CD4-positive, alpha-beta memory T cell (primary cell): ENCODE measurements at regions not wholly inside any gene's neighbourhood (a gene's known extent, or its start where the extent isn't known, plus 50 kb on each side); places are given as distances from the start of the nearest gene placed in this dataset.

Source experiments
- CTCF ChIA-PET: fragments of 350-600 bp; sonication (Branson Sonifier 250); formaldehyde crosslinking; loops from one replicate; lab custom pipeline; 2021; ENCODE audit warnings: inconsistent platforms; ENCODE audit not compliant: partially characterized antibody; lab: Charles Lee
- POLR2A ChIA-PET: fragments of 350-600 bp; sonication (Branson Sonifier 250); formaldehyde crosslinking; loops from one replicate; lab custom pipeline; 2021; ENCODE audit not compliant: partially characterized antibody; lab: Charles Lee
- DNase-seq, 5 donors: peaks; one replicate each; pipeline versions ENCODE4 v3.0.0 to v3.0.0-alpha.2; 2020 to 2022; ENCODE audit warnings: mixed read lengths in 1 of 5
- H3K27ac ChIP-seq: one replicate; pipeline ENCODE4 v1.7.0; 2013; ENCODE audit warnings: low read depth, low read length
- H3K27me3 ChIP-seq: 2 replicates; pipeline ENCODE4 v1.7.0; 2013; ENCODE audit warnings: mild to moderate bottlenecking, low read length, moderate library complexity; ENCODE audit not compliant: insufficient read depth
- H3K36me3 ChIP-seq: 2 replicates; pipeline ENCODE4 v1.7.0; 2013; ENCODE audit warnings: mild to moderate bottlenecking, low read length, moderate library complexity; ENCODE audit not compliant: insufficient read depth
- H3K4me1 ChIP-seq: 2 replicates; pipeline ENCODE4 v1.7.0; 2013; ENCODE audit warnings: mild to moderate bottlenecking, low read length, moderate library complexity; ENCODE audit not compliant: insufficient read depth
- H3K4me3 ChIP-seq, 2 donors: one replicate each; pipeline ENCODE4 v1.7.0; 2013; ENCODE audit warnings: low read length in 2 of 2, mild to moderate bottlenecking in 1 of 2
- H3K9me3 ChIP-seq, 2 donors: one replicate each; pipeline ENCODE4 v1.7.0; 2013; ENCODE audit warnings: low read length in 2 of 2, control low read depth in 1 of 2; ENCODE audit not compliant: control insufficient read depth in 1 of 2
- H3K27ac Mint-ChIP-seq, 7 donors: one replicate each; pipeline ENCODE4 v1.8.0; 2020 to 2021; ENCODE audit warnings: mixed read lengths in 7 of 7, mild to moderate bottlenecking in 6 of 7, inconsistent platforms in 3 of 7, moderate library complexity in 3 of 7
- H3K27me3 Mint-ChIP-seq, 2 donors: one replicate each; pipeline ENCODE4 v1.8.0; 2020 to 2021; ENCODE audit warnings: mixed read lengths in 2 of 2
- H3K36me3 Mint-ChIP-seq, 2 donors: one replicate each; pipeline ENCODE4 v1.8.0; 2020 to 2021; ENCODE audit warnings: mixed read lengths in 2 of 2, inconsistent platforms in 1 of 2, mild to moderate bottlenecking in 1 of 2
- H3K4me1 Mint-ChIP-seq, 4 donors: one replicate each; pipeline ENCODE4 v1.8.0; 2020 to 2021; ENCODE audit warnings: mixed read lengths in 4 of 4, mild to moderate bottlenecking in 1 of 4
- H3K4me3 Mint-ChIP-seq, 8 donors: one replicate each; pipeline ENCODE4 v1.8.0; 2020 to 2021; ENCODE audit warnings: mixed read lengths in 8 of 8, mild to moderate bottlenecking in 7 of 8, moderate library complexity in 6 of 8, inconsistent platforms in 3 of 8
- H3K9me3 Mint-ChIP-seq, 8 donors: one replicate each; pipeline ENCODE4 v1.8.0; 2020 to 2021; ENCODE audit warnings: mixed read lengths in 8 of 8, mild to moderate bottlenecking in 5 of 8, inconsistent platforms in 3 of 8, moderate library complexity in 1 of 8
- intact Hi-C: fragments of 100-400 bp; cut with micrococcal nuclease; formaldehyde crosslinking; loops from one replicate; pipeline ENCODE4 v1.15.1; 2023

DNA sequence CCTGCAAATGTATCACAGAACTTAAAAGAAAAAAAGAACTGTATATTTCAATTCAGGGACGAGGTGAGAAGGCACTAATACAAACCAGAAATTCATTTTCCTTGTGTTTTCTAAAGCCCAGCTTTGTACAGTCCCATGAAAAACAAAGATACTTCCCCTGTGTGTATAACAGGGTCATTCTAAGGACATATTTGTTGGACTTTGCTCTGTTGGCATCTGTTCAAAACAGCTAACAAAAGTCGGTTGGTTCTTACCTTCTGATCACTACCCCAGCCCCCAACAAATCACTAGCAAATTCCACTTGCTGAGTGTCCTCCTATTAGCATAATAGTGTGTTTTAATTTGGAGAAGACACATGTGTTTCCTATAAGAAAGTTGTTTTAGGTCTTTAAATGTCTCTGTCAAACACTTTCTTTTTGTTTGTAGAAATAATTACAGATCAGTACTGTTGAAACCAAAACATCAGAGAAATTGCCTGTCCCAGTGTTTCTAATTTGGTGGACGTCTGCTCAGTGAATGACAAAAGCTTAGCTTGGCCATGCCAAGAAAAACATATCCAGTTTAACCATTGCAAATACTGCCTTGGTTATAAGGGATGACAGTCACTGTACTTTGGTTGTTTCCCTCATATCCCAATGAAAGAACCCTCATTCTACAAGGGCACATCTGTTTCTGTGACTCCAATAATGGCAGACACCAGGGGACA is 480.5 kb downstream of the EBF1 start:
- POLR2A ChIA-PET: no interaction called here
- no peak overlapping the region for H3K27ac ChIP-seq
- no peaks in the 10 kb centered on the region for H3K27me3 Mint-ChIP-seq
- no peak overlapping the region for H3K4me3 Mint-ChIP-seq
- no peaks in the 10 kb centered on the region for H3K36me3 Mint-ChIP-seq
- DNase-seq: no peak
- no peaks in the 10 kb centered on the region for H3K9me3 ChIP-seq
- no peaks in the 10 kb centered on the region for H3K4me1 Mint-ChIP-seq
- CTCF ChIA-PET: interaction anchor here (0.9 kb wide), 1 partner anchor 13 kb away, joined by 3 read pairs; no protein-coding TSS in a partner anchor
- no peak overlapping the region for H3K27ac Mint-ChIP-seq
- H3K36me3 ChIP-seq: no peaks in the 10 kb centered on the region
- H3K4me3 ChIP-seq: no peak overlapping the region
- H3K4me1 ChIP-seq: no peaks in the 10 kb centered on the region
- H3K27me3 ChIP-seq: no peaks in the 10 kb centered on the region
- intact Hi-C loops: no loop called here
- peaks cover 0 to 2% (median 0%) of the 10 kb centered on the region in 8 donors for H3K9me3 Mint-ChIP-seq

DNA sequence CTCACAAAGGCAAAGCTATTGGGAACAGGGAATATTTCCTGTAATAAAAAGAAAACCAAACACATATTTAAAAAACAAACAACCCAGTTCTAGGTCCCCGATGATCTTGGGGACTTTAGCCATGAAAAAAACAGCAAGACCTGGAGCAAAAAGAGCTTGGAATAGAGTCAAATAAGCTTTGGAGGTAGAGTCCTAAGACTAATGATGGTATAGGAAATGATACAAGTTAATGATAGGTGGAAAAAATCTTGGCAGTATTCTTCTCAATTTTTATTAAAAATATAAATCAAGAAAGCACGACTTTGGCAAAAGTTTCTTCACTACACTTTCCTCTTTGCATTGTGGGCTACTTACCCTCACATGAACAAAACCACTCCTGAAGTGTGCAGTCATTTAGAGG is 481.5 kb downstream of the EBF1 start:
- POLR2A ChIA-PET: no interaction called here
- no peak overlapping the region for H3K4me3 Mint-ChIP-seq
- no peak for DNase-seq
- H3K27me3 Mint-ChIP-seq: peaks cover 0 to 2% of the 10 kb centered on the region in 2 donors
- intact Hi-C loops: no loop called here
- no peaks in the 10 kb centered on the region for H3K4me1 ChIP-seq
- H3K36me3 ChIP-seq: no peaks in the 10 kb centered on the region
- H3K9me3 ChIP-seq: no peaks in the 10 kb centered on the region
- no peaks in the 10 kb centered on the region for H3K36me3 Mint-ChIP-seq
- no peak overlapping the region for H3K27ac ChIP-seq
- no peaks in the 10 kb centered on the region for H3K27me3 ChIP-seq
- H3K9me3 Mint-ChIP-seq: no peaks in the 10 kb centered on the region
- CTCF ChIA-PET: interaction anchor here (0.9 kb wide), 1 partner anchor 14 kb away, joined by 3 read pairs; no protein-coding TSS in a partner anchor
- H3K27ac Mint-ChIP-seq: no peak overlapping the region
- no peaks in the 10 kb centered on the region for H3K4me1 Mint-ChIP-seq
- H3K4me3 ChIP-seq: no peak overlapping the region

DNA sequence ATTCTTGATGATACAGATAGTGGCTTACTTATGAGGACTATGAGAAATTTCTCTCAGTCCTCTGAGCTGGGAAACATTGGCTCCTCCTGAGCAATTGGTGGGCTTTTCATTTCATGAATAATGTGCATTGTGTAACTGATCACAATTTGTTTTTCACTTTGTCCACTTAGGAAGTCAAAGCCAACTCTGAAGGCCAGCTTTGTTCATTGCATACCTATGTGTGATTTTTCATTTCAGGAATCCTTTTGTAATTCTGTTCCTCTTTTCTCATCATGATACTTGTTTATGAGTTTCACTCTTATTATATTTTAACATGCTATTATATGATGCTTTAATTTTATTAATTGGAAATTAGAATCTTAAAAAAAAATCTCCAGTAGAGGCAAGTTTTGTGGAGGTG is 483.0 kb downstream of the EBF1 start:
- POLR2A ChIA-PET: no interaction called here
- H3K4me3 ChIP-seq: no peak overlapping the region

DNA sequence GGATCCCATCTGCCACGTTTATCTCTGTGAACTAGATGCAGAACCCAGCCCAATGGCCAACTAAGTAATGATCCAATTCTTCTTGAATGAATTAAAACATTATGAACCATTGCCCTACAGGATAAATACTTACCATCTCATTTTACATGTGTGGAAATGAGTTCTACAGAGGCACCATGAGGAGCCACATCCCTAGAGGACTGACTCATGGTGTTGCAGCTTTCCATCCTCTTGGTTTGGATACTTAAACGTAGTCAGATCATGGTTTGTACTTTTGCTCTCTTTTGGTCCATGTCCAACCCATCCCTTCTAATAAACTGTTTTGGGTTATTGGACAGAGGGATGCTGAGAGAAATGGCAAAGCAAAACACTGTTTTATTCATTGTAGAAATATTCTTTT is 484.8 kb downstream of the EBF1 start:
- H3K4me1 Mint-ChIP-seq: no peaks in the 10 kb centered on the region
- Histone ChIP-seq H3K36me3 (no peaks in the 10 kb centered on the region), H3K4me3 (no peak overlapping the region), H3K27me3 (no peaks in the 10 kb centered on the region), H3K9me3 (no peaks in the 10 kb centered on the region), H3K27ac (no peak overlapping the region), H3K4me1 (no peaks in the 10 kb centered on the region)
- H3K27ac Mint-ChIP-seq: no peak overlapping the region
- ChIA-PET POLR2A (no interaction called here), CTCF (no interaction called here)
- no peaks in the 10 kb centered on the region for H3K9me3 Mint-ChIP-seq
- intact Hi-C loops: no loop called here
- no peaks in the 10 kb centered on the region for H3K36me3 Mint-ChIP-seq
- H3K27me3 Mint-ChIP-seq: peaks cover 0 to 3% of the 10 kb centered on the region in 2 donors
- no peak for DNase-seq
- H3K4me3 Mint-ChIP-seq: no peak overlapping the region

More for the DNA sequence above, 483.0 kb downstream of the EBF1 start:
- H3K27ac Mint-ChIP-seq: no peak overlapping the region
- no peak for DNase-seq
- intact Hi-C loops: no loop called here
- peaks cover 0 to 2% of the 10 kb centered on the region in 2 donors for H3K27me3 Mint-ChIP-seq
- H3K4me3 Mint-ChIP-seq: no peak overlapping the region
- Histone ChIP-seq H3K36me3 (no peaks in the 10 kb centered on the region), H3K27me3 (no peaks in the 10 kb centered on the region), H3K9me3 (no peaks in the 10 kb centered on the region), H3K4me1 (no peaks in the 10 kb centered on the region), H3K27ac (no peak overlapping the region)
- CTCF ChIA-PET: no interaction called here
- no peaks in the 10 kb centered on the region for H3K9me3 Mint-ChIP-seq
- no peaks in the 10 kb centered on the region for H3K4me1 Mint-ChIP-seq
- no peaks in the 10 kb centered on the region for H3K36me3 Mint-ChIP-seq

DNA sequence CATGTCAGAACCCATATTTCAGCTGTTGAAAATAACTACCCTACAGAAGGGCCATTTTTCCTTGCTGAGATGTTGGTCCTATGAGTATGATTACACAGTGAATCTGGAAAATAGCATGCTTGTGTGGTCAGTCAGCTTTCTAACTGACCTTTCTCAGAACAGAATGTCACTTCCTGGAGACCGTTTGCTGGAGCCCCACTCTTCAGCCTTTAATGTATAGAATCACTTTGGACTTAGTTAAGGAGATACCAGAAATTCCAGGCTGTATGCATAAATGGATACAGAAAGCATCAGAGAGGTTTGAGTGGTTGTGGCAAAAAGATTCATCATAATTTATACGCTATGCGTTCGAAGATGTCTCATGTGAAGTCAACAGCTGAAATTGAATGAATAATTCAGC is 488.1 kb downstream of the EBF1 start:
- H3K4me1 Mint-ChIP-seq: no peaks in the 10 kb centered on the region

DNA sequence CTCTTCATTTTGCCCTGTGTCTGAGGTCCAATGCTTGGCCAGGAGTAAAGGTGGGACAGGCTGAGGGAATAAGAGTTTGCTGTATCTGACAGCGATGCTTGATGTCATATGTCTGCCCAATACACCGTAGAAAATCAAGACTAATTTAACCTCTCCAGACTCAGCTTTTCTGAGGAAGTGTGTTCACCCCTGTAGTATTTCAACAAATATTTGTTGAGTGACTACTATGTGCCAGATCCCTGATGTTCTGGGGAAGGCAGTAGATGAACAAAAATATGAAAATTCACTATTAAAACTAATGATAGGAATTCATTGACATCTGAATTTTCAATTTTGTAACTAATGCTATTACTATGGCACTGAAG is 489.7 kb downstream of the EBF1 start:
- intact Hi-C loops: no loop called here

More for the DNA sequence above, 488.1 kb downstream of the EBF1 start:
- Mint-ChIP-seq H3K36me3 (no peaks in the 10 kb centered on the region), H3K27ac (no peak overlapping the region), H3K9me3 (no peaks in the 10 kb centered on the region), H3K4me3 (no peak overlapping the region), H3K27me3 (peaks cover 0 to 5% of the 10 kb centered on the region in 2 donors)
- H3K36me3 ChIP-seq: no peaks in the 10 kb centered on the region
- DNase-seq: no peak
- no peak overlapping the region for H3K4me3 ChIP-seq
- no peaks in the 10 kb centered on the region for H3K9me3 ChIP-seq
- ChIA-PET CTCF (no interaction called here), POLR2A (no interaction called here)
- no peaks in the 10 kb centered on the region for H3K4me1 ChIP-seq
- no peak overlapping the region for H3K27ac ChIP-seq
- no peaks in the 10 kb centered on the region for H3K27me3 ChIP-seq
- intact Hi-C loops: no loop called here

DNA sequence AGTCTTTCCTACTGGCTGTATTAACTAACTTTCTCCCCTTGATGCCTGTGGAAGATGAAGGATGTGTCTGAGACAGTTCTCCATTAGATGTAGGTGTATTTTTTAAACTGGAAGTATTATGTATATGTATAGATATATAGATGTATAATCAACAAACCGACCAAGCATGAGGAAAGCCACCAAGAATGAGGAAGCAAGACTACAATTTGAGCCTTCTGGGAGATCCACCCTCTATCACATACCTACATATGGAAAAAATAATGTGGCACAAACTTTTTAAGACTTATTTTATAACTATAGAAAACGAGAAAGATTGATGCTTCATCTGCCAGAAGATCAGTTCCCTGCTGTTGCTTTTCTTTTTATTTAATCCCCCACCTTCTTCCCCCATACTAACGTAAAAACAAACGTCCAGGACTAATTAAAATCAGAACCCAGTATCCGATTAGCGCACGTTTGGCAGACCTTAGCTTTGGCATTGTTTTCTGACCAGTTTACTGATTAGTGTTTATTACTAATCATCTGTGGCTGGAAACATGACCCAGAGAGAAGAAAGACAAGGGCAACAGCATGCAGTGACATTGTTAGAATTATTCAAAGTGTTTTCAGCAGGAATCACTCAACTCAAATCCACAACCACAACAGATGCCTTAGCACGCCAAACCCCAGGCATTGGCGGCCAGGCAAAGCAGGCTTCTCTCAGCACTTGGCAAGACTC is 490.2 kb downstream of the EBF1 start:
- H3K9me3 ChIP-seq: no peaks in the 10 kb centered on the region
- Mint-ChIP-seq H3K27ac (no peak overlapping the region), H3K36me3 (no peaks in the 10 kb centered on the region), H3K4me1 (no peaks in the 10 kb centered on the region), H3K4me3 (no peak overlapping the region), H3K27me3 (peaks cover 0 to 5% of the 10 kb centered on the region in 2 donors), H3K9me3 (no peaks in the 10 kb centered on the region)
- no peak for DNase-seq
- no peaks in the 10 kb centered on the region for H3K4me1 ChIP-seq
- H3K27ac ChIP-seq: no peak overlapping the region
- H3K4me3 ChIP-seq: no peak overlapping the region
- CTCF ChIA-PET: no interaction called here
- intact Hi-C loops: no loop called here
- H3K27me3 ChIP-seq: no peaks in the 10 kb centered on the region
- H3K36me3 ChIP-seq: no peaks in the 10 kb centered on the region
- POLR2A ChIA-PET: no interaction called here

More for the DNA sequence above, 489.7 kb downstream of the EBF1 start:
- no peak overlapping the region for H3K4me3 ChIP-seq
- no peaks in the 10 kb centered on the region for H3K9me3 ChIP-seq
- no peak overlapping the region for H3K27ac ChIP-seq
- H3K36me3 ChIP-seq: no peaks in the 10 kb centered on the region
- H3K4me3 Mint-ChIP-seq: no peak overlapping the region
- no peaks in the 10 kb centered on the region for H3K27me3 ChIP-seq
- peaks cover 0 to 5% of the 10 kb centered on the region in 2 donors for H3K27me3 Mint-ChIP-seq
- ChIA-PET CTCF (no interaction called here), POLR2A (no interaction called here)
- H3K4me1 ChIP-seq: no peaks in the 10 kb centered on the region
- H3K36me3 Mint-ChIP-seq: no peaks in the 10 kb centered on the region
- no peak overlapping the region for H3K27ac Mint-ChIP-seq
- no peak for DNase-seq
- no peaks in the 10 kb centered on the region for H3K4me1 Mint-ChIP-seq
- H3K9me3 Mint-ChIP-seq: no peaks in the 10 kb centered on the region
